Vagina (tissue), 2 donors: ENCODE measurements at regions not wholly inside any gene's neighbourhood (a gene's known extent, or its start where the extent isn't known, plus 50 kb on each side); places are given as distances from the start of the nearest gene placed in this dataset.
"Not testable (repeated sequence)": the region's sequence is repeated elsewhere in the genome, so short reads cannot be mapped to it uniquely, and the experiment has no call there.

ENCODE experiments used
- DNase-seq, 2 donors: peaks; one replicate each; pipeline ENCODE4 v3.0.0-alpha.2; 2017; ENCODE audit errors: extremely low spot score in 2 of 2
- H3K27ac ChIP-seq: fragments of 200-600 bp; sonication (generic); one replicate; pipeline ENCODE4 v1.5.1; 2019
- H3K27me3 ChIP-seq: fragments of 200-600 bp; sonication (generic); one replicate; pipeline ENCODE4 v1.5.1; 2019
- H3K36me3 ChIP-seq, 2 donors: fragments of 200-600 bp; sonication (generic); one replicate each; pipeline ENCODE4 v1.5.1; 2017 to 2019
- H3K4me1 ChIP-seq: fragments of 200-600 bp; sonication (generic); one replicate; pipeline ENCODE4 v1.5.1; 2019
- H3K4me3 ChIP-seq, 2 donors: fragments of 200-600 bp; sonication (generic); 1 replicate in 1 of 2; 2 replicates in 1 of 2; pipeline ENCODE4 v1.5.1; 2016 to 2019
- H3K9me3 ChIP-seq: fragments of 200-600 bp; sonication (generic); one replicate; pipeline ENCODE4 v1.5.1; 2019
- CTCF ChIP-seq, 3 experiments: fragments of 450-650 bp in 2 of 3; fragments of 200-600 bp in 1 of 3; sonication (generic) in 1 of 3; IDR thresholded peaks; one replicate each; pipeline ENCODE4 v1.5.1; 2017 to 2019; ENCODE audit warnings: antibody characterized with exemption in 3 of 3, mild to moderate bottlenecking in 2 of 3, moderate library complexity in 2 of 3
- POLR2A ChIP-seq, 2 donors: fragments of 450-650 bp; IDR thresholded peaks; one replicate each; pipeline ENCODE4 v1.6.1; 2017; ENCODE audit warnings: antibody characterized with exemption in 2 of 2, mild to moderate bottlenecking in 2 of 2, moderate library complexity in 2 of 2
- POLR2AphosphoS5 ChIP-seq, 2 donors: sonication (generic); formaldehyde crosslinking; IDR thresholded peaks; one replicate each; pipeline ENCODE4 v1.9.0; 2017; ENCODE audit warnings: antibody characterized with exemption in 2 of 2, mild to moderate bottlenecking in 2 of 2, low read depth in 1 of 2; ENCODE audit not compliant: insufficient read depth in 1 of 2
- intact Hi-C: fragments of 100-400 bp; cut with DNase I; formaldehyde crosslinking; loops from one replicate; pipeline ENCODE4 v1.15.1; 2023

GRCh38 chr9:33690143-33690933, 105.0 kb upstream of the PRSS3 start:
- Histone ChIP-seq H3K4me1 (no peaks in the 10 kb centered on the region), H3K27me3 (no peaks in the 10 kb centered on the region), H3K9me3 (no peaks in the 10 kb centered on the region), H3K36me3 (no peaks in the 10 kb centered on the region), H3K4me3 (no peak overlapping the region), H3K27ac (no peak overlapping the region)
- no peak for DNase-seq
- no peak for TF ChIP-seq POLR2AphosphoS5 (IDR thresholded peaks at IDR 0.05; ENCODE audit: insufficient read depth in 1 of 2, low read depth in 1 of 2)
- TF ChIP-seq CTCF (IDR thresholded peaks at IDR 0.05), result no peak
- no peak for TF ChIP-seq POLR2A (IDR thresholded peaks at IDR 0.05)
- intact Hi-C loops, result no loop called here

- no peak for DNase-seq
- H3K4me3 ChIP-seq, result no peak overlapping the region
- no peak for TF ChIP-seq POLR2AphosphoS5 (IDR thresholded peaks at IDR 0.05; ENCODE audit: insufficient read depth in 1 of 2, low read depth in 1 of 2)
- TF ChIP-seq POLR2A (IDR thresholded peaks at IDR 0.05), result no peak
- TF ChIP-seq CTCF (IDR thresholded peaks at IDR 0.05), result no peak
- no peaks in the 10 kb centered on the region for H3K27me3 ChIP-seq
- H3K4me1 ChIP-seq, result no peaks in the 10 kb centered on the region
- no peak overlapping the region for H3K27ac ChIP-seq
- no peaks in the 10 kb centered on the region for H3K9me3 ChIP-seq
- no peaks in the 10 kb centered on the region for H3K36me3 ChIP-seq
- intact Hi-C loops, result no loop called here
Observed at GRCh38 chr9:33695299-33695698, 100.1 kb upstream of the PRSS3 start.

- intact Hi-C loops, result no loop called here
- no peak for DNase-seq
- no peak overlapping the region for H3K4me3 ChIP-seq
- no peaks in the 10 kb centered on the region for H3K9me3 ChIP-seq
- no peaks in the 10 kb centered on the region for H3K27me3 ChIP-seq
- no peaks in the 10 kb centered on the region for H3K36me3 ChIP-seq
- H3K4me1 ChIP-seq, result no peaks in the 10 kb centered on the region
- no peak for TF ChIP-seq POLR2A (IDR thresholded peaks at IDR 0.05)
- no peak for TF ChIP-seq CTCF (IDR thresholded peaks at IDR 0.05)
- no peak for TF ChIP-seq POLR2AphosphoS5 (IDR thresholded peaks at IDR 0.05; ENCODE audit: insufficient read depth in 1 of 2, low read depth in 1 of 2)
- H3K27ac ChIP-seq, result no peak overlapping the region
Observed at GRCh38 chr9:33695856-33696255, 99.5 kb upstream of the PRSS3 start.

DNA sequence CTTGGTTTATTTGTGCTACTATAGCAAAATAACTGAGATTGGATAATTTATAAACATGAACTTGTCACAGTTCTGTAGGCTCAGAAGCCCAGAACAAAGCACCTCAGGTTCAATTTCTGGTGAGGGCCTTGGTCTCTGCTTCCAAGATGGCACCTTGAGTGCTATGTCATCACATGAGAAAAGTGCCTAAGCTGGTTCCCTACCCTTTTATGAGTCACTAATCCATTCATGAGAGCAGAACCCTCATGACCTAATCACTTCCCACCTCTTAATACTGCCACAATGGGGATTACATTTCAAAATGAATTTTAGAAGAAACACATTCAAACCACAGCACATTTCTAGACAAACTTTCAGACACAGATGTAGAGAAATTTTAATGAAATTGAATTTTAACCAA, 98.2 kb upstream of the PRSS3 start:
- H3K27ac ChIP-seq, result no peak overlapping the region
- DNase-seq, result no peak
- no peak overlapping the region for H3K4me3 ChIP-seq
- H3K36me3 ChIP-seq, result no peaks in the 10 kb centered on the region
- no peaks in the 10 kb centered on the region for H3K4me1 ChIP-seq
- H3K27me3 ChIP-seq, result no peaks in the 10 kb centered on the region
- H3K9me3 ChIP-seq, result no peaks in the 10 kb centered on the region
- no peak for TF ChIP-seq POLR2A (IDR thresholded peaks at IDR 0.05)
- TF ChIP-seq CTCF (IDR thresholded peaks at IDR 0.05), result no peak
- no peak for TF ChIP-seq POLR2AphosphoS5 (IDR thresholded peaks at IDR 0.05; ENCODE audit: insufficient read depth in 1 of 2, low read depth in 1 of 2)
- intact Hi-C loops, result no loop called here

DNA sequence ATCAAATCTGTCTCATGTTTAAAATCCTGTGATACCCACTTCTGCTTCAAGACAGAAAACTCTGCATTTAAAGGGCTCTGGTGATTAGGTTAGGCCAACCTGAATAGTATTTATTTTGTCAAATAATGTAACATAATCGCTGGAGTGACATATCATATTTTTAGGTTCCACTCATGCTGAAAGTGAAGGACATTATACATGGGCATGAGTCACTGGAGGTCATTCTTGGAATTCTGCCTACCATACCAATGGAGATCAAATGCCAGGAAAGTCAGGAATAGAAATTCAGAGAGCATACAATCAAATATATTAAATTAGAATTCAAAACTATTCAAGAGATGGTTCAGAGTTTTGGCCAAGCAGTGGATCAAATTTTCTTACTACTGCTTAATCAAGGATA, 97.1 kb upstream of the PRSS3 start:
- no peak for DNase-seq
- no peak overlapping the region for H3K27ac ChIP-seq
- H3K4me1 ChIP-seq, result no peaks in the 10 kb centered on the region
- intact Hi-C loops, result no loop called here
- H3K36me3 ChIP-seq, result no peaks in the 10 kb centered on the region
- no peaks in the 10 kb centered on the region for H3K9me3 ChIP-seq
- no peak overlapping the region for H3K4me3 ChIP-seq
- no peaks in the 10 kb centered on the region for H3K27me3 ChIP-seq
- TF ChIP-seq POLR2AphosphoS5 (IDR thresholded peaks at IDR 0.05; ENCODE audit: insufficient read depth in 1 of 2, low read depth in 1 of 2) (no peak), POLR2A (IDR thresholded peaks at IDR 0.05) (no peak), CTCF (IDR thresholded peaks at IDR 0.05) (no peak)

GRCh38 chr9:33700940-33701339, 94.4 kb upstream of the PRSS3 start:
- not testable (repeated sequence) for DNase-seq, H3K4me1 ChIP-seq

More at GRCh38 chr9:33700940-33701339, 94.4 kb upstream of the PRSS3 start:
- H3K27me3 ChIP-seq, H3K4me3 ChIP-seq, intact Hi-C loops, H3K9me3 ChIP-seq, H3K36me3 ChIP-seq, H3K27ac ChIP-seq: not testable (repeated sequence)
